AG04450 (cell line): ENCODE measurements at regions not wholly inside any gene's neighbourhood (a gene's known extent, or its start where the extent isn't known, plus 50 kb on each side); places are given as distances from the start of the nearest gene placed in this dataset.

Experiments used
- CTCF ChIA-PET: fragments of 300-600, 350-600 bp; formaldehyde crosslinking; extraction: SDS; loops from one replicate; lab custom pipeline; 2022; ENCODE audit warnings: antibody characterized with exemption, inconsistent platforms; lab: Charles Lee
- POLR2A ChIA-PET: fragments of 350-600 bp; formaldehyde crosslinking; extraction: SDS; loops from one replicate; lab custom pipeline; 2021; ENCODE audit warnings: antibody characterized with exemption, inconsistent platforms; lab: Yijun Ruan, JAX
- DNase-seq: peaks from one replicate; pipeline ENCODE4 v3.0.0-alpha.2; 2011; ENCODE audit warnings: low read depth, low spot score
- H3K27ac ChIP-seq: one replicate; pipeline ENCODE4 v1.5.1; 2012; ENCODE audit warnings: low read depth, low read length, control low read depth
- H3K27me3 ChIP-seq: one replicate; pipeline ENCODE4 v1.6.0; 2012; ENCODE audit warnings: low read length; ENCODE audit not compliant: control insufficient read depth, insufficient read depth
- H3K4me3 ChIP-seq: 2 replicates; pipeline ENCODE4 v1.5.1; 2011; ENCODE audit warnings: mild to moderate bottlenecking, low read depth, low read length, control low read depth
- H3K9me3 ChIP-seq: 2 replicates; pipeline ENCODE4 v1.5.1; 2012; ENCODE audit warnings: low read length; ENCODE audit not compliant: control insufficient read depth, insufficient read depth
- TF ChIP-seq, protein P1 (sequence below): IDR thresholded peaks from 2 replicates; pipeline ENCODE4 v1.5.1; 2011; ENCODE audit warnings: low read depth, low read length, control low read depth, inconsistent platforms

DNA sequence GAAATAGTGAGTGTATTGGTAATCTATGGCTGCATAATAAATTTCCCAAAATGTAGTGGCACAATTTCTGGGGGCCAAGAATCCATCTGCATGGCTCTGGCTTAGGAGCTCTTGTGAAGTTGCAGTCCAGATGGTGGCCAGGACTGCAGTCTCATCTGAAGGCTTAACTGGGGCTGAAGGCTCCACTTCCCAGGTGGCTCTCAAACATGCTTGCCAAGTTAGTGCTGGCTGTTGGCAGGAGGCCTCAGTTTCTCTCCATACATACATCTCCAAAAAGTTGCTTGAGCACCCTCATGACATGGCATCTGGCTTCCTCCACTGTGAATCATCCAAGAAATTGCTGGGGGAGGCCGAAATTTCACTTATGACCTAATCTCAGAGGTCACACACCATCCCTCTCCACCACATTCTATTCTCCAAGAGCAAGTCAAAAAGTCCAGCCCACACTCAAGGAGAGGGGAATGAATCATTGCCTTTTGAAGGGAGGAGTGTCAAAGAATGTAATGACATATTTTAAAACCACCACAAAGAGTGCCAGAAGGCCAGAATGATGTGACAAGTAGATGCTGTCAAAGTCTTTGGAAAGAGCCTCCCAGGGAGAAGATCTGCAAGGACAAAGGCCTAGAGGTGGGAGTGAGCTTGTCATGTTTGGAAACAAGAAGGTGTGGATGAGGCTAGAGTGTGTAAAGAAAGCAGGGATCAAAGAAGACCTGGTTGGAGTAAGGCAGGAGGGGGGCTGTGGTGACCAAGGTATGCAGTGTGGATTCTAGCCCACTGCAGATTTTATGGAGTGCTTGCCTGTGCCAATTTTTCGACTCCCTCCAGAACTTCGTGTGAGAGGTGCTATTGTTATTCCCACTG lies 566.2 kb downstream of the MIAT start:
- no peaks in the 10 kb centered on the region for H3K27me3 ChIP-seq
- CTCF ChIA-PET = no interaction called here

DNA sequence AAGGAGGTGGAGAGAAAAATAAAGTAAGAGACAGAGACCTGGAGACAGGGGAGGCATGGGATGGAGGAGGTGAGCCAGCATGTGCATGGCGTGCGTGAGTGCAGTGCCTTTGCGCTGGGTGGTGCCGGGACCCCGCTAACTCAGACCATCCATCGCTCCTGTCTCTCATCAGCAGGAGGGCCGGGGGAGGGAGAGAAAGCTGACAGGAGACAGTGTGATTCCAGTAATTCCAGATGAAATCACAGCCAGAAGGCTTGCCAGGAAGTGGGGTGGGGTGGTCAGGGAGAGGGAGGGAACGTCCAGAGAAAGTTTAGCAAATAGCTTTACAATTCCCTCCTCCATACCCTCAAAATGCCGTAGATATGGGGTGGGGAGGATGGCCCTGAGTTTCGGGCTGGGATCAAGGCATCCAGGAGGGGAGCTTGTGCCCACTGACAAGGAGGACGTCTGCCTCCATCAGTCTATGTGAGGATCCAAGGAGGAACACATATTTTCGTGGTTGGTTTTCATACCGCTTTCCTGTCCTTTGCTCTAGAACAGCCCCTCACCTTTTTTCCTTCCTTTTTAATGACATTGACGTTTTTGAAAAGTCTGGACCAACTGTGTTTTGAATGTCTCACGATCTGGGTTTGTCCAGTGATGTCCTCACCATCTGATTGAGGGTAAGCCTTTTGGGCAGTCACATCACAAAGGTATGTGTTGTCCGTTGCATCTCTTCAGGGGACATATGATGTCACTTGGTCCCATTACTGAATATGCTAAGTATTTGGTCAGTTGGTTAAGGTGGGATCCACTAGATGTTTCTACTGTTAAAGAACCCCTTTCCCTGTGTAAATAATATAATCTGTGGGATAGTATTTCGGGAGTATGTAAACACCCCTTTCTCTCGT lies 567.3 kb downstream of the MIAT start:
- POLR2A ChIA-PET = interaction anchor here (1.5 kb wide), 1 partner anchor 14 kb away, joined by 4 read pairs; no protein-coding TSS in a partner anchor
- H3K9me3 ChIP-seq = peaks cover 8% of the 10 kb centered on the region
- no peaks in the 10 kb centered on the region for H3K27me3 ChIP-seq
- CTCF ChIA-PET = no interaction called here
- H3K4me3 ChIP-seq = no peak overlapping the region
- no peak for DNase-seq
- TF ChIP-seq, protein P1, sequence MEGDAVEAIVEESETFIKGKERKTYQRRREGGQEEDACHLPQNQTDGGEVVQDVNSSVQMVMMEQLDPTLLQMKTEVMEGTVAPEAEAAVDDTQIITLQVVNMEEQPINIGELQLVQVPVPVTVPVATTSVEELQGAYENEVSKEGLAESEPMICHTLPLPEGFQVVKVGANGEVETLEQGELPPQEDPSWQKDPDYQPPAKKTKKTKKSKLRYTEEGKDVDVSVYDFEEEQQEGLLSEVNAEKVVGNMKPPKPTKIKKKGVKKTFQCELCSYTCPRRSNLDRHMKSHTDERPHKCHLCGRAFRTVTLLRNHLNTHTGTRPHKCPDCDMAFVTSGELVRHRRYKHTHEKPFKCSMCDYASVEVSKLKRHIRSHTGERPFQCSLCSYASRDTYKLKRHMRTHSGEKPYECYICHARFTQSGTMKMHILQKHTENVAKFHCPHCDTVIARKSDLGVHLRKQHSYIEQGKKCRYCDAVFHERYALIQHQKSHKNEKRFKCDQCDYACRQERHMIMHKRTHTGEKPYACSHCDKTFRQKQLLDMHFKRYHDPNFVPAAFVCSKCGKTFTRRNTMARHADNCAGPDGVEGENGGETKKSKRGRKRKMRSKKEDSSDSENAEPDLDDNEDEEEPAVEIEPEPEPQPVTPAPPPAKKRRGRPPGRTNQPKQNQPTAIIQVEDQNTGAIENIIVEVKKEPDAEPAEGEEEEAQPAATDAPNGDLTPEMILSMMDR = no peak
- peak overlapping the region; percentile 13 for H3K27ac ChIP-seq

More for the DNA sequence above, 566.2 kb downstream of the MIAT start:
- Histone ChIP-seq H3K27ac (peak overlapping the region; percentile 39), H3K4me3 (no peak overlapping the region), H3K9me3 (peaks cover 8% of the 10 kb centered on the region)
- POLR2A ChIA-PET = no interaction called here
- DNase-seq = peak; percentile 37
- TF ChIP-seq, protein P1 = no peak

DNA sequence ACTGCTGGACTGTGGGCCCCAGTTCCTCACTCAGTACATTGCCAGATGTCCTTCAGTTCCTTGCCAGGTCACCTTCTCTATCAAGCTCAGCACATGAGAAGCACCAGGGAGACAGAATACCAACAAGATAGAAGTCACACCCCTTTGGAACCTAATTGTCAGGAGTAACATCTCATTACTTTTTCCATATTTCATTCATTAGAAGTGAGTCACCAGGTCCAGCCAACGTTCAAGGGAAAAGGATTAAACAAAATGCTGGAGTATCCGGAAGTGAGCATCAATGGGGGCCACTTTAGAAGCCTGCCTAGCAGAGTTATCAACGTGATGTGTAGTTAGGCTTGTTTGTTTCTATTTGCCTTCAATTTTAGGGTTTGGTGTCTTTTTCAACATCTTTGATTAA lies 569.3 kb downstream of the MIAT start:
- DNase-seq = no peak
- H3K27me3 ChIP-seq = peaks cover 15% of the 10 kb centered on the region
- no peak overlapping the region for H3K27ac ChIP-seq
- H3K4me3 ChIP-seq = no peak overlapping the region
- TF ChIP-seq, protein P1 = no peak
- CTCF ChIA-PET = no interaction called here
- POLR2A ChIA-PET = no interaction called here
- peaks cover 11% of the 10 kb centered on the region for H3K9me3 ChIP-seq

DNA sequence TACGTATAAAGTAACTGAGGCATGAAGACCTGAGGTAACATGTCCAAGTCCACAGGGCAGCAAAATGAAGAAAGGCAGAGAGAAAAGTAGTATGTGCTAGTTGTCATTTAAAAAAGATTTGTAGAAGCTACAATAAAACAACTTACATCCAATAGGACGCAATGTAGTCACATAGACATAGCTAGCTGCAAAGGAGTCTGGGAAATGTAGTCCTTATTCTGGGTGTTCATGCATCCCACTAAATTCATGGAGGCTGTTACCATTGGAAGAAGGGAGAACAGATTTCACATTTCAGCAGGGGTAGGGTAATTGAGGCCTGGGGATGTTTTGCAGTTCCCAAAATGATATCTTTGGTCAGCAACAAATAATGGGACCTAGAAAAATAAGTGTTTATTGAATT lies 571.4 kb downstream of the MIAT start:
- H3K27ac ChIP-seq = no peak overlapping the region
- CTCF ChIA-PET = no interaction called here
- H3K4me3 ChIP-seq = no peak overlapping the region
- peaks cover 3% of the 10 kb centered on the region for H3K9me3 ChIP-seq
- DNase-seq = no peak
- H3K27me3 ChIP-seq = peaks cover 28% of the 10 kb centered on the region
- POLR2A ChIA-PET = no interaction called here
- TF ChIP-seq, protein P1 = no peak
